HG03039 (cell line): ENCODE measurements at regions not wholly inside any gene's neighbourhood (a gene's known extent, or its start where the extent isn't known, plus 50 kb on each side); places are given as distances from the start of the nearest gene placed in this dataset.
"Not testable (repeated sequence)": the region's sequence is repeated elsewhere in the genome, so short reads cannot be mapped to it uniquely, and the experiment has no call there.

Experiments
- ATAC-seq: cut with Tn5 transposase; IDR thresholded peaks from one replicate; pipeline ENCODE4 v1.9.1; 2021; ENCODE audit warnings: mild to moderate bottlenecking, moderate library complexity; ENCODE audit not compliant: unreplicated experiment

- not testable (repeated sequence) for ATAC-seq
Observed at GRCh38 chr2:90288396-90288795, 1596.9 kb downstream of the RPIA start.

GRCh38 chr2:90289291-90289980 lies 1598.0 kb downstream of the RPIA start:
- not testable (repeated sequence) for ATAC-seq

- not testable (repeated sequence) for ATAC-seq
Observed at GRCh38 chr2:90290701-90291100, 1599.2 kb downstream of the RPIA start.

GRCh38 chr2:90291168-90291883 lies 1599.9 kb downstream of the RPIA start:
- not testable (repeated sequence) for ATAC-seq

- ATAC-seq, result not testable (repeated sequence)
Observed at GRCh38 chr2:90291934-90292333, 1600.5 kb downstream of the RPIA start.

- not testable (repeated sequence) for ATAC-seq
Observed at GRCh38 chr2:90292451-90292850, 1601.0 kb downstream of the RPIA start.

- not testable (repeated sequence) for ATAC-seq
Observed at GRCh38 chr2:90293224-90293623, 1601.8 kb downstream of the RPIA start.

GRCh38 chr2:90293806-90294205 lies 1602.3 kb downstream of the RPIA start:
- ATAC-seq, result not testable (repeated sequence)

- ATAC-seq, result not testable (repeated sequence)
Observed at GRCh38 chr2:90295036-90295750, 1603.7 kb downstream of the RPIA start.

GRCh38 chr2:90296484-90296777 lies 1605.0 kb downstream of the RPIA start:
- not testable (repeated sequence) for ATAC-seq

- ATAC-seq, result not testable (repeated sequence)
Observed at GRCh38 chr2:90297701-90298100, 1606.2 kb downstream of the RPIA start.

- not testable (repeated sequence) for ATAC-seq
Observed at GRCh38 chr2:90298126-90298755, 1606.8 kb downstream of the RPIA start.

- ATAC-seq, result not testable (repeated sequence)
Observed at GRCh38 chr2:90298983-90299382, 1607.5 kb downstream of the RPIA start.

GRCh38 chr2:90322982-90323381 lies 1631.5 kb downstream of the RPIA start:
- not testable (repeated sequence) for ATAC-seq

- ATAC-seq, result not testable (repeated sequence)
Observed at GRCh38 chr2:90323612-90324558, 1632.4 kb downstream of the RPIA start.

GRCh38 chr2:90324672-90325071 lies 1633.2 kb downstream of the RPIA start:
- not testable (repeated sequence) for ATAC-seq

- ATAC-seq, result not testable (repeated sequence)
Observed at GRCh38 chr2:90325796-90326353, 1634.4 kb downstream of the RPIA start.

- not testable (repeated sequence) for ATAC-seq
Observed at GRCh38 chr2:90355546-90355945, 1664.1 kb downstream of the RPIA start.

GRCh38 chr2:90359344-90359743 lies 1667.9 kb downstream of the RPIA start:
- ATAC-seq, result not testable (repeated sequence)
